ENCODE measurements at regions not wholly inside any gene's neighbourhood (a gene's known extent, or its start where the extent isn't known, plus 50 kb on each side); places are given as distances from the start of the nearest gene placed in this dataset.

GRCh38 chrX:134718105-134718965 is 60.1 kb upstream of the PLAC1 start:
- ChIA-PET POLR2A (no interaction called here), CTCF (no interaction called here)

- CTCF ChIA-PET = no interaction called here
- POLR2A ChIA-PET = no interaction called here
Observed at GRCh38 chrX:134717698-134718097, 59.4 kb upstream of the PLAC1 start.

- POLR2A ChIA-PET = no interaction called here
- CTCF ChIA-PET = no interaction called here
Observed at GRCh38 chrX:134716620-134717012, 58.3 kb upstream of the PLAC1 start.

- ChIA-PET POLR2A (no interaction called here), CTCF (no interaction called here)
Observed at GRCh38 chrX:134715930-134716619, 57.8 kb upstream of the PLAC1 start.

- ChIA-PET CTCF (no interaction called here), POLR2A (no interaction called here)
Observed at GRCh38 chrX:134714633-134715110, 56.4 kb upstream of the PLAC1 start.

- POLR2A ChIA-PET = no interaction called here
- CTCF ChIA-PET = no interaction called here
Observed at GRCh38 chrX:134713618-134714107, 55.4 kb upstream of the PLAC1 start.

GRCh38 chrX:134712272-134712671 is 54.0 kb upstream of the PLAC1 start:
- CTCF ChIA-PET = no interaction called here
- POLR2A ChIA-PET = no interaction called here

- POLR2A ChIA-PET = no interaction called here
- CTCF ChIA-PET = no interaction called here
Observed at GRCh38 chrX:134711135-134711921, 53.1 kb upstream of the PLAC1 start.

Data from activated CD8-positive, alpha-beta memory T cell treated with anti-CD3 and anti-CD28 coated beads for 36 hours (primary cell).